ENCODE measurements at regions not wholly inside any gene's neighbourhood (a gene's known extent, or its start where the extent isn't known, plus 50 kb on each side); places are given as distances from the start of the nearest gene placed in this dataset.

- no peak overlapping the region for H3K4me3 ChIP-seq
- no peaks in the 10 kb centered on the region for H3K9me3 ChIP-seq
- intact Hi-C loops (cut with DNase I) = no loop called here
- H3K27ac ChIP-seq (replicated peaks in 1 of 4) = no peak overlapping the region
- no peaks in the 10 kb centered on the region for H3K4me1 ChIP-seq
- TF ChIP-seq EP300 (IDR thresholded peaks at IDR 0.05) = no peak
- no peak for TF ChIP-seq CTCF (IDR thresholded peaks at IDR 0.05)
- no peak for TF ChIP-seq POLR2AphosphoS5 (IDR thresholded peaks at IDR 0.05)
- TF ChIP-seq POLR2A (IDR thresholded peaks at IDR 0.05; ENCODE audit: low read depth) = no peak
- no peaks in the 10 kb centered on the region for H3K27me3 ChIP-seq
- WGBS = 82% methylated on average over 2 of the region's 2 CpGs
- DNase-seq (ENCODE audit: extremely low spot score) = no peak
- H3K36me3 ChIP-seq = no peaks in the 10 kb centered on the region
These were observed 170.4 kb upstream of the TET2 start for GRCh38 chr4:104976262-104976661.

GRCh38 chr4:104979083-104979760, 167.5 kb upstream of the TET2 start:
- H3K4me3 ChIP-seq = no peak overlapping the region
- WGBS = 88% methylated on average over 1 of the region's 4 CpGs
- H3K9me3 ChIP-seq = no peaks in the 10 kb centered on the region
- intact Hi-C loops (cut with DNase I) = no loop called here
- DNase-seq (ENCODE audit: extremely low spot score) = no peak
- no peak for TF ChIP-seq POLR2AphosphoS5 (IDR thresholded peaks at IDR 0.05)
- no peak for TF ChIP-seq POLR2A (IDR thresholded peaks at IDR 0.05; ENCODE audit: low read depth)
- TF ChIP-seq EP300 (IDR thresholded peaks at IDR 0.05) = no peak
- no peak for TF ChIP-seq CTCF (IDR thresholded peaks at IDR 0.05)
- no peaks in the 10 kb centered on the region for H3K36me3 ChIP-seq
- no peaks in the 10 kb centered on the region for H3K4me1 ChIP-seq
- no peak overlapping the region for H3K27ac ChIP-seq (replicated peaks in 1 of 4)
- H3K27me3 ChIP-seq = no peaks in the 10 kb centered on the region

- intact Hi-C loops (cut with DNase I) = no loop called here
- Histone ChIP-seq H3K4me1 (no peaks in the 10 kb centered on the region), H3K27ac (replicated peaks in 1 of 4) (no peak overlapping the region), H3K4me3 (no peak overlapping the region), H3K9me3 (no peaks in the 10 kb centered on the region), H3K36me3 (no peaks in the 10 kb centered on the region), H3K27me3 (no peaks in the 10 kb centered on the region)
- TF ChIP-seq POLR2A (IDR thresholded peaks at IDR 0.05; ENCODE audit: low read depth) = no peak
- DNase-seq (ENCODE audit: extremely low spot score) = no peak
- WGBS = 66% methylated on average over 1 of the region's 1 CpG
These were observed 163.0 kb upstream of the TET2 start for GRCh38 chr4:104983615-104984179.

GRCh38 chr4:104986306-104986705, 160.4 kb upstream of the TET2 start:
- 78% methylated on average over 5 of the region's 5 CpGs for WGBS
- no peak overlapping the region for H3K4me3 ChIP-seq
- H3K27ac ChIP-seq (replicated peaks in 1 of 4) = no peak overlapping the region
- no peak for DNase-seq (ENCODE audit: extremely low spot score)
- no peak for TF ChIP-seq CTCF (IDR thresholded peaks at IDR 0.05)
- no peak for TF ChIP-seq EP300 (IDR thresholded peaks at IDR 0.05)
- no peak for TF ChIP-seq POLR2AphosphoS5 (IDR thresholded peaks at IDR 0.05)
- TF ChIP-seq POLR2A (IDR thresholded peaks at IDR 0.05; ENCODE audit: low read depth) = no peak
- no peaks in the 10 kb centered on the region for H3K9me3 ChIP-seq
- H3K4me1 ChIP-seq = no peaks in the 10 kb centered on the region
- H3K36me3 ChIP-seq = no peaks in the 10 kb centered on the region
- intact Hi-C loops (cut with DNase I) = no loop called here
- H3K27me3 ChIP-seq = no peaks in the 10 kb centered on the region

GRCh38 chr4:104989371-104989770, 157.3 kb upstream of the TET2 start:
- no peaks in the 10 kb centered on the region for H3K27me3 ChIP-seq
- no peak for TF ChIP-seq POLR2A (IDR thresholded peaks at IDR 0.05; ENCODE audit: low read depth)
- TF ChIP-seq CTCF (IDR thresholded peaks at IDR 0.05) = no peak
- no peak for TF ChIP-seq POLR2AphosphoS5 (IDR thresholded peaks at IDR 0.05)
- TF ChIP-seq EP300 (IDR thresholded peaks at IDR 0.05) = no peak
- intact Hi-C loops (cut with DNase I) = no loop called here
- H3K4me3 ChIP-seq = no peak overlapping the region
- no peaks in the 10 kb centered on the region for H3K4me1 ChIP-seq
- H3K27ac ChIP-seq (replicated peaks in 1 of 4) = no peak overlapping the region
- DNase-seq (ENCODE audit: extremely low spot score) = no peak
- WGBS = 57% methylated on average over 4 of the region's 4 CpGs
- H3K36me3 ChIP-seq = no peaks in the 10 kb centered on the region
- peaks cover 0 to 8% (median 4%) of the 10 kb centered on the region in 4 donors for H3K9me3 ChIP-seq

Data from esophagus muscularis mucosa (tissue), 4 donors.